HL-60 (cell line): ENCODE measurements at regions not wholly inside any gene's neighbourhood (a gene's known extent, or its start where the extent isn't known, plus 50 kb on each side); places are given as distances from the start of the nearest gene placed in this dataset.

Experiments
- CTCF ChIP-seq: IDR thresholded peaks from one replicate; pipeline ENCODE4 v1.5.1; 2011; ENCODE audit warnings: low read length, control low read depth, inconsistent platforms; ENCODE audit not compliant: insufficient read depth
- GABPA ChIP-seq: IDR thresholded peaks from 2 replicates; pipeline ENCODE4 v1.6.1; 2012; ENCODE audit warnings: low read depth
- POLR2AphosphoS5 ChIP-seq: IDR thresholded peaks from 2 replicates; pipeline ENCODE4 v1.6.1; 2012; ENCODE audit warnings: low read depth

- TF ChIP-seq CTCF (no peak), POLR2AphosphoS5 (no peak), GABPA (no peak)
Measured at GRCh38 chr2:7801212-7801611, 880.6 kb upstream of the ID2 start.
